Stimulated activated naive CD8-positive, alpha-beta T cell treated with anti-CD3 and anti-CD28 coated beads, Interleukin-15, amount 100 ng/mL, for 72 hours (primary cell): ENCODE measurements at regions not wholly inside any gene's neighbourhood (a gene's known extent, or its start where the extent isn't known, plus 50 kb on each side); places are given as distances from the start of the nearest gene placed in this dataset.

Source experiments
- ATAC-seq: fragments of 150-1000 bp; cut with Tn5 transposase; 2 replicates; pipeline ENCODE4 v1.10.0; 2021; ENCODE audit warnings: mild to moderate bottlenecking, moderate library complexity
- DNase-seq, 2 donors: peaks; one replicate each; pipeline ENCODE4 v3.0.0; 2021 to 2022
- H3K27ac Mint-ChIP-seq, 2 donors: one replicate each; pipeline ENCODE4 v1.8.0; 2022; ENCODE audit warnings: mild to moderate bottlenecking in 2 of 2, mixed read lengths in 2 of 2, moderate library complexity in 2 of 2
- H3K27me3 Mint-ChIP-seq: one replicate; pipeline ENCODE4 v1.8.0; 2022; ENCODE audit warnings: mixed read lengths
- H3K4me1 Mint-ChIP-seq: one replicate; pipeline ENCODE4 v1.8.0; 2022; ENCODE audit warnings: mild to moderate bottlenecking, mixed read lengths
- H3K4me3 Mint-ChIP-seq, 2 donors: one replicate each; pipeline ENCODE4 v1.8.0; 2022; ENCODE audit warnings: mild to moderate bottlenecking in 2 of 2, mixed read lengths in 2 of 2, moderate library complexity in 1 of 2
- H3K9me3 Mint-ChIP-seq, 2 donors: one replicate each; pipeline ENCODE4 v1.8.0; 2022; ENCODE audit warnings: mixed read lengths in 2 of 2

GRCh38 chr6:27772261-27773001 is 139.8 kb downstream of the OR2B2 start:
- no peak overlapping the region for H3K27ac Mint-ChIP-seq
- H3K27me3 Mint-ChIP-seq: peaks cover 56% of the 10 kb centered on the region
- H3K4me3 Mint-ChIP-seq: peak overlapping the region; percentile 47 to 48
- DNase-seq (peak; percentile 85 to 89), ATAC-seq (peak; percentile 98)
- no peaks in the 10 kb centered on the region for H3K9me3 Mint-ChIP-seq
- peaks cover 26% of the 10 kb centered on the region for H3K4me1 Mint-ChIP-seq

DNA sequence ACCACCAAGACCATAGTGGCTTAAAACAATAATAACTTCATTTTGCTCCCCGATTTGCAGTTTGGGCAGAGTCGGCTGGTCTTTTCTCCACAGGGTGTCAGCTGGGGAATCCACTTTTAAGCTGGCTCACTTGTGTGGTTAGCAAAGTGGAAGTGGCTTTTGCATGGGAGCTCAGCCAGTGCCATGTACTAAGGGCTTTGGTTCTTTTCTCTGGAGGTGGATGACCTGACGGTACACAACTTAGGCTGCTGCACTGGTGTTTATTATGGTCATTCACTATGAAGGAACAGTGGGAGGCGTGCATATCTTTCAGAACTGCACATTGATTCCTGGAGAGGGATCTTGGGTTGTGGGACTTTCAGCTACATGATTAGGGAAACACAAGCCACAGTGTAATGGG is 141.0 kb downstream of the OR2B2 start:
- DNase-seq (no peak), ATAC-seq (no peak)
- H3K9me3 Mint-ChIP-seq: no peaks in the 10 kb centered on the region
- no peak overlapping the region for H3K4me3 Mint-ChIP-seq
- peaks cover 53% of the 10 kb centered on the region for H3K27me3 Mint-ChIP-seq
- peaks cover 17% of the 10 kb centered on the region for H3K4me1 Mint-ChIP-seq
- no peak overlapping the region for H3K27ac Mint-ChIP-seq

DNA sequence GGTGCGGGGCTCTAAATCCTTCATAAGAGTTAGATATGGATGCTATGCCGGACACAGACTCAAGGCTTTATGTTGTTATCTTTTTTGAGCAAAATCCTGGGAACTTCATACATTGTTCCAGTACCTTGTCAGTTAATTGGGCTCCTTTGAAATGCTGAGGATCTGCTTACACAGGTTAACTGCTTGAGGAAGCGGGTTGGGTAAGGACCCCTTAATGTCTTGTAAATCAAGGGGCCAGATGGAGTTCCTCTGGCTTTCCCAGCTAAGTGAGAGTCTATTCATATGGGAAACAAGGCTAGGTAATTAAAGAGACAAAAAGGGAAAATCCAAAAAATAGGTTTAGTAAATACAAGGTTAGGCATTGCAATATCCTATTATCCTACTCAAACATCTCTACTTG is 141.5 kb downstream of the OR2B2 start:
- Mint-ChIP-seq H3K4me3 (no peak overlapping the region), H3K27ac (no peak overlapping the region), H3K4me1 (peaks cover 17% of the 10 kb centered on the region), H3K9me3 (no peaks in the 10 kb centered on the region), H3K27me3 (peaks cover 53% of the 10 kb centered on the region)
- DNase-seq (no peak), ATAC-seq (no peak)

DNA sequence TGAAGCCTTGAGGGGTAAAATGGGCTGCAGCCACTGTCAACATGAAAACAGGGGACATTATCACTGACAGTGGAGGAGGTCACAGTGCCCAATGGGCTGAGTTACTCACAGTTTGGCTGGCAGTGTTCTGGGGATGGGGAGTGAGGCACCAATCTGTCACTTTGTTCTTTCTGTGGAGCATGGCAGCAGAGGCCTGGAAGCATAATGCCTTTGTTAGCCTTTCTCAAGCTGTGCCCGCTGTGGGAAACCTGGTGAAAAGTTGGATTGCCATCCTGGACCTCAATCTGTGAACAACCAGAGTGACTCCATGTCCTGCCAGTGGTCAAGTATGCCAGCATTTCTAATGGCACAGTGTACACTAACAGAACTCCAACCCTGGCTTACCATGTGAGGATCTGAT is 143.6 kb downstream of the OR2B2 start:
- peaks cover 17% of the 10 kb centered on the region for H3K4me1 Mint-ChIP-seq
- H3K9me3 Mint-ChIP-seq: no peaks in the 10 kb centered on the region
- peaks cover 45% of the 10 kb centered on the region for H3K27me3 Mint-ChIP-seq
- no peak overlapping the region for H3K4me3 Mint-ChIP-seq
- DNase-seq (no peak), ATAC-seq (no peak)
- no peak overlapping the region for H3K27ac Mint-ChIP-seq

DNA sequence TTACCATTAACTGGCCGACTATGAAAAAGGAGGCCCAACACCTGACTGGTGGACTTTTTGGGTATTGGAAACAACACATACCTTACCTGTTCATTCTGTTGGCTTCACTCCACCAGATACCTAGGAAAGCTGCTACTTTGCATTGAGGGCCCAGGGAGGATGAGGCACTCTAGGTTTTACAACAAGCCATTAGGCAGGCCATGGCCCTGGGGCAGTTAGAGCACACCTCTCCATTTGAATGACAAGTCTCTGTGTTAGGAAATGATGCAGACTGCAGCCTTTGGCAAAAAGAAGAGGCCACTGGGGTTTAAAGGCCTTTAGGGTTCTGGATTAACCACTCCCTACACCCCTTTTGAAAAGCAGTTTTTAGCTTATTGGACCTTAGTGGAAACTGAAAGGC is 144.3 kb downstream of the OR2B2 start:
- DNase-seq: no peak
- peaks cover 45% of the 10 kb centered on the region for H3K27me3 Mint-ChIP-seq
- ATAC-seq: no peak
- no peaks in the 10 kb centered on the region for H3K9me3 Mint-ChIP-seq
- H3K4me3 Mint-ChIP-seq: no peak overlapping the region
- no peak overlapping the region for H3K27ac Mint-ChIP-seq
- H3K4me1 Mint-ChIP-seq: peaks cover 17% of the 10 kb centered on the region

DNA sequence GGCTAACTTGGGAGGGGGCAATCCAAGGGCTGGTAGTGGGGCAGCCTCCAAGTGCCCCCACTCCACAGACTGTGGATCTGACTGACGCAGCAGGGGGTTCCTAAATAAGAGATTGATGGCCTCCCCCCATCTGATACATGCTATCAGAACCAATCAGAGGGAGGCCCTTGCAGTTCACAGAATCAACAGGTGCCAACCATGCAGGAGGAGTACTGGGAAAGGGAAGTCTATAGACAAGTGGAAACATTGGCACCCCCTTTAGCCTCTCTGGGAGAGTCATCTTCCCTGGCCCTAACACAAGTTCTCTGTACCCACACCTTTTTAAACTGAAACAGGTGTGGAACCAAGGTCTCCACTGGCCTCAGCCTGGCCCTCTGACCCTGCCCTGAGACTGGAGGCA is 145.8 kb downstream of the OR2B2 start:
- no peaks in the 10 kb centered on the region for H3K9me3 Mint-ChIP-seq
- DNase-seq (no peak), ATAC-seq (no peak)
- H3K4me1 Mint-ChIP-seq: peaks cover 8% of the 10 kb centered on the region
- no peak overlapping the region for H3K27ac Mint-ChIP-seq
- H3K27me3 Mint-ChIP-seq: peaks cover 36% of the 10 kb centered on the region
- no peak overlapping the region for H3K4me3 Mint-ChIP-seq

GRCh38 chr6:27765028-27765590 is 147.1 kb downstream of the OR2B2 start:
- Mint-ChIP-seq H3K27ac (no peak overlapping the region), H3K4me3 (no peak overlapping the region), H3K27me3 (peaks cover 24% of the 10 kb centered on the region), H3K4me1 (peaks cover 17% of the 10 kb centered on the region), H3K9me3 (no peaks in the 10 kb centered on the region)
- DNase-seq (no peak), ATAC-seq (no peak)

DNA sequence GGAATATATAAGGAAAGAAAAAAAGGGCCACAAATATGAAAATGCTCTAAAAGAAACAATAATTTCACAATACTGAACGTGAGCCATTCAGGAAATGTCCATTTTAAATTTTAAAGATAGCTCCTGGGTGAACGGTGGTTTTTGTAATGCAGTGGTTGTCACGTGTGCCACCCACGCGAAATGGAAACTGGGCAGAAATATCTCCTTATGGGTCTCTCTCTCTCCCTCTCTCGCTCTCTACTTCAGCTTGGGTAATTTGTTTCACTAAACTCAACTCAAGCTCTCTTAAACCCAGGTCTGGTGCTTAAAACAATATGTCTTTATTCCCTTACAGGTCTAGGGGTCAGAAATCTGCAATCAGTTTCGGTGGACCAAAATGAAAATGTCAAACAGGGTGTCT is 150.8 kb downstream of the OR2B2 start:
- H3K9me3 Mint-ChIP-seq: no peaks in the 10 kb centered on the region
- H3K27ac Mint-ChIP-seq: peak overlapping the region in 1 of 2 donors; percentile 96
- peaks cover 8% of the 10 kb centered on the region for H3K27me3 Mint-ChIP-seq
- ATAC-seq (no peak), DNase-seq (no peak)
- H3K4me3 Mint-ChIP-seq: peak overlapping the region in 1 of 2 donors; percentile 89
- H3K4me1 Mint-ChIP-seq: peaks cover 49% of the 10 kb centered on the region

- no peak for DNase-seq
- ATAC-seq: no peak
- H3K27ac Mint-ChIP-seq: peak overlapping the region in 1 of 2 donors; percentile 50
- H3K4me1 Mint-ChIP-seq: peaks cover 56% of the 10 kb centered on the region
- H3K9me3 Mint-ChIP-seq: no peaks in the 10 kb centered on the region
- peaks cover 6% of the 10 kb centered on the region for H3K27me3 Mint-ChIP-seq
- H3K4me3 Mint-ChIP-seq: peak overlapping the region in 1 of 2 donors; percentile 89
Measured at GRCh38 chr6:27760464-27760863, 151.7 kb downstream of the OR2B2 start.

DNA sequence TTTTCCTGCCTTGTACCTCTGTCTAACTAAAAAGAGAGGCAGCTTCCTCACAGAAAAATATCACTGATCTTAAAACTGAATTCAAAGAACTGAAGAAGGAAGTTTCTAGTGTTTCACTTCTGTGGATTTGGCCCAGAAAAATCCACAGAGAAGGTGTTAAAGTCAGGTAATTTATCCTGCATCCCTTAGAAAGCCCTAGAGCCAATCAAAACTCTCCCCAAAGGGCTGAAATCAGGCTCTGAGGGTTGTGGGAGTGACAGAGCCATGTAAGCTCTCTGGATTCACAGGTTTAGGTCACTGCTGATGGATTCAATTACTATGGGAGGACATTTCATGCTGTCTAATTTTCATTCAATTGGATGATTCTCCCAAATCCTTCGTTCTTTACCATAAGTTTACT is 152.3 kb downstream of the OR2B2 start:
- peaks cover 59% of the 10 kb centered on the region for H3K4me1 Mint-ChIP-seq
- peak overlapping the region in 1 of 2 donors; percentile 89 for H3K4me3 Mint-ChIP-seq
- H3K9me3 Mint-ChIP-seq: no peaks in the 10 kb centered on the region

GRCh38 chr6:27758491-27758890 is 153.7 kb downstream of the OR2B2 start:
- peaks cover 72% of the 10 kb centered on the region for H3K4me1 Mint-ChIP-seq
- H3K4me3 Mint-ChIP-seq: peak overlapping the region; percentile 82 to 98
- no peaks in the 10 kb centered on the region for H3K9me3 Mint-ChIP-seq
- no peaks in the 10 kb centered on the region for H3K27me3 Mint-ChIP-seq
- ATAC-seq (no peak), DNase-seq (no peak)
- no peak overlapping the region for H3K27ac Mint-ChIP-seq

More for the DNA sequence above, 152.3 kb downstream of the OR2B2 start:
- no peak for ATAC-seq
- peaks cover 1% of the 10 kb centered on the region for H3K27me3 Mint-ChIP-seq
- DNase-seq: no peak
- no peak overlapping the region for H3K27ac Mint-ChIP-seq

DNA sequence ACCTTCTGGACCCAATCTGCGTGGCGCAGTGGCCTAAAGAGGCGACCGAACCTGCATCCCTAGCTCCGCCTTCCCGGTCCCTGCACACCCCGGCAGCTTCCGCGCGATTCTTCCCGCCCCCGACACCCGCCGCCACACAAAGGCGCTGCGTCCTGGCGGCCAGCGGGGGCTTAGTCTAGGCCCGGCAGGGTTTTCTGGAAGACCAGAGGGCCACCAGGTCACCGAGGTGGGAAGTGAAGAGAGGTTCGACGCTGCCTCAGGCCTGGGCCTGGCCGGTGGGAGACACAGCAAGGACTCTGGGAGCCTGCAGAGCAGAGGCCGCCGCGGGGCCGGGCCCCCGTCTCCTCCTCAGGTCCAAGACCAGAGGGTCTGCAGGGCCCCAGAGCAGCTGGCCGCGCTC is 154.9 kb downstream of the OR2B2 start:
- DNase-seq (peak; percentile 48 to 54), ATAC-seq (peak; percentile 29)
- Mint-ChIP-seq H3K4me3 (peak overlapping the region; percentile 82 to 98), H3K27ac (peak overlapping the region; percentile 92 to 96), H3K4me1 (peaks cover 81% of the 10 kb centered on the region), H3K9me3 (no peaks in the 10 kb centered on the region), H3K27me3 (no peaks in the 10 kb centered on the region)

DNA sequence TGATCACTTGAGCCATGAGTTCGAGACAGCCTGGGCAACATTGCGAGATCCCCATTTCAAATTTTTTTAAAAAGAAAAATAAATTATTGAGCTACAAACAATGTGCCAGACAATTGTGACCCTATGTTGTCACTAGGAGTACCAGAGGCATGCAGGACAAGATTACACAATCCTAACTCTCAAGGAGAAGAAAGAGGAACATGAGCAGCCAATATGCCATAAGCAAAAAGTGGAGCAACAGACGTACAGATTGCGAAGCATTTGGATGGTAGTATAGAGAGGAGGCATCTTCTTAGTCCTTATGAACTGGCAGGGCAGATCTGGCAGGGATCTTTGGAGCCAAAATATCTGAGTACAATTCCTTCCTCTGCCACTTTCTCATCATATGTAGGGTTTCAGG is 156.4 kb downstream of the OR2B2 start:
- H3K4me1 Mint-ChIP-seq: peaks cover 82% of the 10 kb centered on the region
- no peaks in the 10 kb centered on the region for H3K9me3 Mint-ChIP-seq
- H3K4me3 Mint-ChIP-seq: no peak overlapping the region
- no peak for DNase-seq
- no peaks in the 10 kb centered on the region for H3K27me3 Mint-ChIP-seq
- no peak for ATAC-seq
- no peak overlapping the region for H3K27ac Mint-ChIP-seq

DNA sequence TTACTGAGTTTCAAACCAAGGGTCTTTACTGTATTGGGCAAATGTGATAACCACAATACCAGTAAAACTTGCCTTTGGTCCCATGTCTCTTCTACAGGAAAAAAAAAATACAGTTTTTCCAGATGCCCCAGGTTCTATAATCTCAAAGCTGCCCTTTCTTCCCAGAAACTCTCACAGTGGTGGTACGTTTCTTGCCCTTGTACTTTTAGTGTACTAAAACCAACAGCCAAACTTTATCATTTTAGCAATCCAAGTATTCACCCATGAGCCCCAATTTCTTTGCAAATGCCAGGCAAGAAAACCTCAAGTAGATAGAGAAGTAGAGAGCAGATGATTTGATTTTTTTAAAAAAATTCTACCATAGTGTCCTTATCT is 157.8 kb downstream of the OR2B2 start:
- H3K27ac Mint-ChIP-seq: peak overlapping the region in 1 of 2 donors; percentile 2
- no peaks in the 10 kb centered on the region for H3K9me3 Mint-ChIP-seq
- ATAC-seq: no peak
- no peaks in the 10 kb centered on the region for H3K27me3 Mint-ChIP-seq
- no peak for DNase-seq
- H3K4me3 Mint-ChIP-seq: peak overlapping the region; percentile 38 to 89
- peaks cover 68% of the 10 kb centered on the region for H3K4me1 Mint-ChIP-seq

GRCh38 chr6:27753668-27754407 is 158.4 kb downstream of the OR2B2 start:
- peak; percentile 72 for ATAC-seq
- DNase-seq: peak; percentile 69 to 84

More at GRCh38 chr6:27753668-27754407, 158.4 kb downstream of the OR2B2 start:
- peak overlapping the region; percentile 99 for H3K27ac Mint-ChIP-seq
- peak overlapping the region; percentile 85 to 97 for H3K4me3 Mint-ChIP-seq
- H3K9me3 Mint-ChIP-seq: no peaks in the 10 kb centered on the region
- H3K4me1 Mint-ChIP-seq: peaks cover 62% of the 10 kb centered on the region
- peaks cover 1% of the 10 kb centered on the region for H3K27me3 Mint-ChIP-seq
